ENCODE measurements at regions not wholly inside any gene's neighbourhood (a gene's known extent, or its start where the extent isn't known, plus 50 kb on each side); places are given as distances from the start of the nearest gene placed in this dataset.

GRCh38 chr10:78381107-78381506, 347.4 kb downstream of the RPS24 start:
- Histone ChIP-seq H3K27ac (no peak overlapping the region), H3K9ac (no peak overlapping the region), H3K4me2 (no peak overlapping the region), H3K27me3 (no peaks in the 10 kb centered on the region), H4K20me1 (no peaks in the 10 kb centered on the region; a peak in 1 of 22 replicates), H3K4me1 (no peaks in the 10 kb centered on the region), H3K4me3 (no peak overlapping the region), H3K9me3 (replicated peaks in 1 of 11) (peaks cover 3 to 19% (median 10%) of the 10 kb centered on the region in 11 experiments; a peak in 17 of 22 replicates), H3K36me3 (no peaks in the 10 kb centered on the region)
- TF ChIP-seq Cebpa-rat (IDR thresholded peaks at IDR 0.05) = no peak

DNA sequence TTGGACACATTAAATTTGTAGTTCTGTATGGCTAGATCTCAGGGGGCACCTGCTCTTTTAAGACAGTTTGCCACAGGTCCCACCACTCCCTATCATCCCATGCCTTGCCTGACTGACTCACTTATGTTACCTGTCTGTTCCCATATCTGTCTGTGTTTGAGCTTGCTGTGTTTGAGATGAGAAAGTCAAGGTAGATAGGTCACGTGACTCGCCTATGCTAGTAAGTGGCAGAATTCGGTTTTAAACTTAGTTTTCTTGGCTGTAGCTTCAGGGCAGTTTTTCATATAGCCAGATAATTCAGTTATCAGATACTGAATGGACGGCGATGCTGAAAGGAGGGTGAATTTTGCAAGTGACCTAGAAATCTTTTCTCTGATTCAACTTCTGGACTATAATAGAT, 348.4 kb downstream of the RPS24 start:
- H3K27me3 ChIP-seq = no peaks in the 10 kb centered on the region
- H3K9me3 ChIP-seq (replicated peaks in 1 of 11) = peaks cover 3 to 19% (median 10%) of the 10 kb centered on the region in 11 experiments; a peak in 17 of 22 replicates
- H3K27ac ChIP-seq = no peak overlapping the region
- H3K4me1 ChIP-seq = no peaks in the 10 kb centered on the region
- TF ChIP-seq Cebpa-rat (IDR thresholded peaks at IDR 0.05) = no peak
- no peak overlapping the region for H3K4me2 ChIP-seq
- no peaks in the 10 kb centered on the region; a peak in 1 of 22 replicates for H4K20me1 ChIP-seq
- H3K36me3 ChIP-seq = no peaks in the 10 kb centered on the region
- no peak overlapping the region for H3K9ac ChIP-seq
- no peak overlapping the region for H3K4me3 ChIP-seq

DNA sequence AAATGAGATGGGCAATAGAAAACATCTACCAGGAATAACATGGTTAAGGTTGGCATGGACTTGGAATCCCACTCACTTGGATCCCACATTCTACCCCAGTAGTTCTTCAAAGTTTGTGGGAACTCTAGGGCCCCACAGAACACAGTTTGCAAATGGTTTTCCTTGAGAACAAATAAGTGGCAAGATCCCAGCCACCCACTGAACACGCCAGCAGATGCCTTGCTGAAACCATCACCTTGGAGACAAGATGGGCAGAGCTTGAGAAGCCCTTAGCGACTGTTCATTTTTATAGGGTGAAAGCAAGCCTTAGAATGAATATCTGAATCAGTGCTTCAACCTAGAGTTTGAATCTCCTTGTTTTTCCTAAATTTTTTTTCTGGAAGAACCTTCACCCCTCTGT, 349.1 kb downstream of the RPS24 start:
- no peak overlapping the region for H3K4me3 ChIP-seq
- no peak overlapping the region for H3K4me2 ChIP-seq
- no peaks in the 10 kb centered on the region for H3K36me3 ChIP-seq
- no peaks in the 10 kb centered on the region for H3K27me3 ChIP-seq
- peaks cover 3 to 19% (median 10%) of the 10 kb centered on the region in 11 experiments; a peak in 17 of 22 replicates for H3K9me3 ChIP-seq (replicated peaks in 1 of 11)
- no peak overlapping the region for H3K27ac ChIP-seq
- no peaks in the 10 kb centered on the region for H4K20me1 ChIP-seq
- no peak for TF ChIP-seq Cebpa-rat (IDR thresholded peaks at IDR 0.05)
- no peak overlapping the region for H3K9ac ChIP-seq
- no peaks in the 10 kb centered on the region for H3K4me1 ChIP-seq

GRCh38 chr10:78383378-78384048, 349.9 kb downstream of the RPS24 start:
- Histone ChIP-seq H3K27ac (no peak overlapping the region), H3K9ac (no peak overlapping the region), H3K4me3 (no peak overlapping the region), H3K36me3 (no peaks in the 10 kb centered on the region), H4K20me1 (no peaks in the 10 kb centered on the region), H3K9me3 (replicated peaks in 1 of 11) (peaks cover 3 to 19% (median 10%) of the 10 kb centered on the region in 11 experiments; a peak in 17 of 22 replicates), H3K27me3 (no peaks in the 10 kb centered on the region), H3K4me2 (no peak overlapping the region), H3K4me1 (no peaks in the 10 kb centered on the region)
- no peak for TF ChIP-seq Cebpa-rat (IDR thresholded peaks at IDR 0.05)

DNA sequence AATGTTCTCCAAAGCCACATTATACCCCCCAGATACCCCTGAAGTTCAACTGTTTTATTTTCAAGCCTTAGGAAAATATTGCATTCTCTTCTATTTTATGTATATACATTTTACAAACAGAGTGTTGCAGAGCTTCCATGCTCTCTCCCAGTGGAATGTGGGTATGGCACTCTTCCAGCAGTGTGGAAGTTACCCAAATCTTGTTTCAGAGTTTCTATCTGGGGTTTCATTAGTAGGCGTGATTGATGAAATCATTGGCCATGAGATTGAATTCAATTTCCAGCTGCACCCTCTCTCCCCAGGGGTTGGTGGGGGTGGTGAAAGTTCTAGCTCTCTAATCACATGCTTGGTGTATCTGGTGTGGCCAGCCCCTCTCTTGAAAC, 350.4 kb downstream of the RPS24 start:
- Histone ChIP-seq H3K36me3 (no peaks in the 10 kb centered on the region), H3K9me3 (replicated peaks in 1 of 11) (peaks cover 3 to 15% (median 9%) of the 10 kb centered on the region in 11 experiments; a peak in 17 of 22 replicates), H3K4me2 (no peak overlapping the region), H3K27me3 (no peaks in the 10 kb centered on the region), H3K27ac (no peak overlapping the region), H3K4me3 (no peak overlapping the region), H3K9ac (no peak overlapping the region), H4K20me1 (no peaks in the 10 kb centered on the region), H3K4me1 (no peaks in the 10 kb centered on the region)
- no peak for TF ChIP-seq Cebpa-rat (IDR thresholded peaks at IDR 0.05)

GRCh38 chr10:78385599-78385998, 351.9 kb downstream of the RPS24 start:
- Histone ChIP-seq H3K9ac (no peak overlapping the region), H3K27me3 (no peaks in the 10 kb centered on the region), H3K4me2 (no peak overlapping the region), H3K27ac (no peak overlapping the region), H3K9me3 (replicated peaks in 1 of 11) (0 out of 22 replicates have a peak, but pooled peaks cover 0 to under 1% (median 0%) of the 10 kb centered on the region in 11 experiments), H3K36me3 (no peaks in the 10 kb centered on the region), H3K4me3 (no peak overlapping the region), H4K20me1 (no peaks in the 10 kb centered on the region), H3K4me1 (no peaks in the 10 kb centered on the region)
- no peak for TF ChIP-seq Cebpa-rat (IDR thresholded peaks at IDR 0.05)

DNA sequence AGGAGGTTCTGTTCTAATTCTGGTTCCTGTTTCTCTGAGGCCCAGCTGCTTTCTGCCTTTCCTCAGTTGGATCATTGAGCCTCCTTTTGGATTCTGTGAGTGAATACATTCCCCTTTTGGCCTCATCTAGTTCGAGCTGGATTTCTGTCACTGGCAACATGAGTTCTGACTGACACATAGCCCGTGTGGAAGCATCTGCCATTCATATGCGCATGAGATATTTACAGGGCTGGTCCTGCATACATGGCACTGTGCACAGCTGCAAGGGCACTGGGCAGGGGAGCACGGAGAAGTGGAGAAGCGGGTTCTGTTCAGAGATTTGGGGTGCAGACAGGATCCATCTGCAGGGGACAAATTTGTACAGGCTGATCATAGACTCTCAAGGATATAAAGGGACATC, 352.8 kb downstream of the RPS24 start:
- no peak overlapping the region for H3K9ac ChIP-seq
- no peaks in the 10 kb centered on the region for H4K20me1 ChIP-seq
- no peaks in the 10 kb centered on the region for H3K9me3 ChIP-seq (replicated peaks in 1 of 11)
- H3K27me3 ChIP-seq = no peaks in the 10 kb centered on the region
- no peak for TF ChIP-seq Cebpa-rat (IDR thresholded peaks at IDR 0.05)
- H3K4me1 ChIP-seq = no peaks in the 10 kb centered on the region
- H3K27ac ChIP-seq = no peak overlapping the region
- H3K4me2 ChIP-seq = no peak overlapping the region
- no peak overlapping the region for H3K4me3 ChIP-seq
- no peaks in the 10 kb centered on the region for H3K36me3 ChIP-seq

GRCh38 chr10:78388331-78389050, 354.8 kb downstream of the RPS24 start:
- H3K4me2 ChIP-seq = no peak overlapping the region
- no peak overlapping the region for H3K4me3 ChIP-seq
- no peaks in the 10 kb centered on the region for H4K20me1 ChIP-seq
- H3K9me3 ChIP-seq (replicated peaks in 1 of 11) = no peaks in the 10 kb centered on the region
- TF ChIP-seq Cebpa-rat (IDR thresholded peaks at IDR 0.05) = no peak
- H3K27ac ChIP-seq = no peak overlapping the region
- H3K9ac ChIP-seq = no peak overlapping the region
- no peaks in the 10 kb centered on the region for H3K4me1 ChIP-seq
- no peaks in the 10 kb centered on the region for H3K27me3 ChIP-seq
- no peaks in the 10 kb centered on the region for H3K36me3 ChIP-seq

- Histone ChIP-seq H3K9ac (no peak overlapping the region), H3K4me2 (no peak overlapping the region), H4K20me1 (no peaks in the 10 kb centered on the region), H3K27ac (no peak overlapping the region), H3K4me1 (no peaks in the 10 kb centered on the region), H3K27me3 (no peaks in the 10 kb centered on the region), H3K9me3 (replicated peaks in 1 of 11) (no peaks in the 10 kb centered on the region), H3K4me3 (no peak overlapping the region), H3K36me3 (no peaks in the 10 kb centered on the region)
- TF ChIP-seq Cebpa-rat (IDR thresholded peaks at IDR 0.05) = no peak
These were observed 355.8 kb downstream of the RPS24 start for GRCh38 chr10:78389419-78389818.

GRCh38 chr10:78390051-78390450, 356.4 kb downstream of the RPS24 start:
- no peaks in the 10 kb centered on the region for H3K9me3 ChIP-seq (replicated peaks in 1 of 11)
- H3K4me3 ChIP-seq = no peak overlapping the region
- H3K9ac ChIP-seq = no peak overlapping the region
- H3K27ac ChIP-seq = no peak overlapping the region
- H4K20me1 ChIP-seq = no peaks in the 10 kb centered on the region
- H3K27me3 ChIP-seq = no peaks in the 10 kb centered on the region
- TF ChIP-seq Cebpa-rat (IDR thresholded peaks at IDR 0.05) = no peak
- no peaks in the 10 kb centered on the region for H3K36me3 ChIP-seq
- H3K4me1 ChIP-seq = no peaks in the 10 kb centered on the region
- no peak overlapping the region for H3K4me2 ChIP-seq

Data from BLaER1 treated with 17β-estradiol and CSF1 and Interleukin-3, amounts not matched to agents 10 nM and 100 nM (cell line).